ENCODE measurements at regions not wholly inside any gene's neighbourhood (a gene's known extent, or its start where the extent isn't known, plus 50 kb on each side); places are given as distances from the start of the nearest gene placed in this dataset.

DNA sequence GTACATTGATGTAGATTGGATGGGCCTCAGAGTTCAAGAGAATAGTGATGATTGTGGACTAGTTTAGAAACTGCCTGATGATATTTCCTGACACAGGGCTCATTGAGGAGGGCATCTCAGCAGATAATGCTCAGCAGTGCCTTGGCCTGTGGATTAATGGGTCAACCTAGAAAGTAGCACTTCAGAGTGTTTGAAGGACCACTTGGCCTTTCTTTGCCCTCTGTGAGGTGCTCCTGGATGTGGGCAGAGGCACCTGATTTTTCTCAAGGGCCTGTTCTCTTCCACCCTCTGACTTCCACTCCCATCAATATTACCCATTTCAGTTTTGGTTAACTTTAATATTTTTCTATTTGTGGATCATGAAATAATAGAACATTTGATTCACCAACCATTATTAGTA is 270.6 kb upstream of the BMP2 start (continued):
- TF ChIP-seq ATF2 (IDR thresholded peaks at IDR 0.05; ENCODE audit: low read length) (no peak), RCOR1 (conservative IDR thresholded peaks at IDR 0.05; ENCODE audit: low read depth, low read length) (no peak)

DNA sequence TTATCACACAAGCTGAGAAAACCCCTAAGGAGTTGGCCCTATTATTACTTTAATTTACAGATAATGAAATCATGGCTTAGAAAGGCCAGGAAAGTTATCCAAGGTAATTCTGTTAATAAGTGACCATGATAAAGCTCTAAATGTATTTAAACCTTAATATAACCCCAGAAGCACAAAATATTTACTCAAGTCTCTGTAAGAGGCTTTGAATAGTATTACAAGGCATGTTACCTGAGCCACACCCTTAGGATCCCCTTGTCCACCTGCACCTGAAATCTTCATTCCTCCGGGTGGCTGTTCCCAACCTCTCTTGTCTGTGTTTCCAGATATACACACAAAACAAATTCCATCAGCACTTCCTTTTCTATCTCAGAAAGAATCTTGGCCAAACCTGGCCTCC is 271.6 kb upstream of the BMP2 start:
- no peak overlapping the region for H3K27ac ChIP-seq (ENCODE audit: control insufficient read depth, insufficient read depth)
- H3K27me3 ChIP-seq (replicated peaks in 1 of 2; ENCODE audit: control insufficient read depth in 2 of 2, insufficient read depth in 2 of 2, low read length in 1 of 2): no peaks in the 10 kb centered on the region
- no peaks in the 10 kb centered on the region for H3K79me2 ChIP-seq (ENCODE audit: control insufficient read depth, insufficient read depth, low read length)
- FAIRE-seq (no peak), ATAC-seq (no peak), DNase-seq (ENCODE audit: low read depth, low spot score) (no peak)
- no peak overlapping the region for H3K9ac ChIP-seq (ENCODE audit: control insufficient read depth, insufficient read depth, low read length)
- 0% methylated on average over 1 of the region's 1 CpG for whole genome bisulfite sequencing (ENCODE audit: insufficient coverage, insufficient replicate concordance, low lambda C conversion rate, missing lambda C conversion rate)
- no peaks in the 10 kb centered on the region for H4K20me1 ChIP-seq (ENCODE audit: control insufficient read depth, insufficient read depth)
- intact Hi-C loops (cut with micrococcal nuclease; ENCODE audit: unreplicated experiment) (no loop called here), in situ Hi-C loops (cut with MboI) (no loop called here)
- CTCF ChIA-PET: no interaction called here
- RAD21 ChIA-PET (ENCODE audit: unreplicated experiment): no interaction called here
- no peaks in the 10 kb centered on the region for H3K4me1 ChIP-seq (ENCODE audit: control insufficient read depth, insufficient read depth, low read length)
- no peak overlapping the region for H3K4me2 ChIP-seq (ENCODE audit: control insufficient read depth, insufficient read depth)
- H3K9me3 ChIP-seq (replicated peaks; ENCODE audit: control insufficient read depth, insufficient read depth, low read length): no peaks in the 10 kb centered on the region
- no peaks in the 10 kb centered on the region for H3K36me3 ChIP-seq (ENCODE audit: control insufficient read depth in 2 of 2, insufficient read depth in 2 of 2, low read length in 1 of 2)
- POLR2A ChIA-PET: no interaction called here
- TF ChIP-seq SUZ12 (IDR thresholded peaks at IDR 0.05; ENCODE audit: unreplicated experiment): no peak
- TF ChIP-seq ATF7 (IDR thresholded peaks at IDR 0.05; ENCODE audit: low read depth): no peak
- TF ChIP-seq, protein P1, sequence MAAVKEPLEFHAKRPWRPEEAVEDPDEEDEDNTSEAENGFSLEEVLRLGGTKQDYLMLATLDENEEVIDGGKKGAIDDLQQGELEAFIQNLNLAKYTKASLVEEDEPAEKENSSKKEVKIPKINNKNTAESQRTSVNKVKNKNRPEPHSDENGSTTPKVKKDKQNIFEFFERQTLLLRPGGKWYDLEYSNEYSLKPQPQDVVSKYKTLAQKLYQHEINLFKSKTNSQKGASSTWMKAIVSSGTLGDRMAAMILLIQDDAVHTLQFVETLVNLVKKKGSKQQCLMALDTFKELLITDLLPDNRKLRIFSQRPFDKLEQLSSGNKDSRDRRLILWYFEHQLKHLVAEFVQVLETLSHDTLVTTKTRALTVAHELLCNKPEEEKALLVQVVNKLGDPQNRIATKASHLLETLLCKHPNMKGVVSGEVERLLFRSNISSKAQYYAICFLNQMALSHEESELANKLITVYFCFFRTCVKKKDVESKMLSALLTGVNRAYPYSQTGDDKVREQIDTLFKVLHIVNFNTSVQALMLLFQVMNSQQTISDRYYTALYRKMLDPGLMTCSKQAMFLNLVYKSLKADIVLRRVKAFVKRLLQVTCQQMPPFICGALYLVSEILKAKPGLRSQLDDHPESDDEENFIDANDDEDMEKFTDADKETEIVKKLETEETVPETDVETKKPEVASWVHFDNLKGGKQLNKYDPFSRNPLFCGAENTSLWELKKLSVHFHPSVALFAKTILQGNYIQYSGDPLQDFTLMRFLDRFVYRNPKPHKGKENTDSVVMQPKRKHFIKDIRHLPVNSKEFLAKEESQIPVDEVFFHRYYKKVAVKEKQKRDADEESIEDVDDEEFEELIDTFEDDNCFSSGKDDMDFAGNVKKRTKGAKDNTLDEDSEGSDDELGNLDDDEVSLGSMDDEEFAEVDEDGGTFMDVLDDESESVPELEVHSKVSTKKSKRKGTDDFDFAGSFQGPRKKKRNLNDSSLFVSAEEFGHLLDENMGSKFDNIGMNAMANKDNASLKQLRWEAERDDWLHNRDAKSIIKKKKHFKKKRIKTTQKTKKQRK (IDR thresholded peaks at IDR 0.05; ENCODE audit: low read depth, low read length): no peak
- TF ChIP-seq ZBTB11 (CRISPR knock-in tag; IDR thresholded peaks at IDR 0.05): no peak
- no TSS peak for BruUV-seq (replicated peaks)
- no peak overlapping the region for H2AFZ ChIP-seq (ENCODE audit: control insufficient read depth, low read depth, low read length)
- SMC1A ChIA-PET (ENCODE audit: uncharacterized antibody, unreplicated experiment): no interaction called here
- H3K4me3 ChIP-seq: no peak overlapping the region

All from GM12878 (cell line).